HepG2 (cell line): ENCODE measurements at regions not wholly inside any gene's neighbourhood (a gene's known extent, or its start where the extent isn't known, plus 50 kb on each side); places are given as distances from the start of the nearest gene placed in this dataset.

ENCODE experiments used
- CTCF ChIP-seq: sonication (generic); formaldehyde crosslinking; IDR thresholded peaks from 2 replicates; pipeline ENCODE4 v1.5.0; 2020; ENCODE audit warnings: mild to moderate bottlenecking, missing genetic modification reagents, moderate library complexity
- MAX ChIP-seq: IDR thresholded peaks from 2 replicates; pipeline ENCODE4 v1.6.1; 2012; ENCODE audit warnings: inconsistent platforms
- NFRKB ChIP-seq: fragments of 450-650 bp; IDR thresholded peaks from 2 replicates; pipeline ENCODE4 v1.6.1; 2017
- RBFOX2 ChIP-seq: fragments of 200-400 bp; formaldehyde crosslinking; IDR thresholded peaks from 2 replicates; pipeline ENCODE4 v1.6.1; 2017; ENCODE audit warnings: low read depth, mild to moderate bottlenecking, low read length
- SIN3A ChIP-seq: IDR thresholded peaks from 2 replicates; pipeline ENCODE4 v1.6.1; 2011; ENCODE audit warnings: low read depth, mild to moderate bottlenecking, control low read depth, low read length, borderline replicate concordance
- ZNF646 ChIP-seq: sonication (generic); formaldehyde crosslinking; IDR thresholded peaks from 2 replicates; pipeline ENCODE4 v1.9.0; 2021; ENCODE audit warnings: mild to moderate bottlenecking, missing genetic modification reagents

GRCh38 chr14:83312511-83312910, 1778.9 kb upstream of the SEL1L start:
- TF ChIP-seq SIN3A (no peak), RBFOX2 (no peak), ZNF646 (CRISPR knock-in tag) (no peak), CTCF (no peak), MAX (no peak), NFRKB (no peak)
